Right lobe of liver (tissue), 6 donors: ENCODE measurements at regions not wholly inside any gene's neighbourhood (a gene's known extent, or its start where the extent isn't known, plus 50 kb on each side); places are given as distances from the start of the nearest gene placed in this dataset.

Source experiments
- ATAC-seq, 4 donors: fragments of 200-7000 bp; cut with Tn5 transposase; one replicate each; pipeline ENCODE4 v1.9.1; 2020; ENCODE audit warnings: mild to moderate bottlenecking in 4 of 4, moderate library complexity in 4 of 4
- DNase-seq, 3 donors: peaks; one replicate each; pipeline ENCODE4 v3.0.0-alpha.2; 2020
- H3K27ac ChIP-seq, 3 donors: fragments of 200-600 bp; one replicate each; pipeline ENCODE4 v1.8.0; 2022
- H3K27me3 ChIP-seq, 2 donors: fragments of 200-600 bp; one replicate each; pipeline ENCODE4 v1.8.0; 2022
- H3K36me3 ChIP-seq, 4 donors: fragments of 200-600 bp; sonication (generic) in 1 of 4; one replicate each; pipeline versions ENCODE4 v1.5.1 to v1.8.0; 2017 to 2022; ENCODE audit warnings: control low read depth in 1 of 4
- H3K4me1 ChIP-seq, 4 donors: fragments of 200-600 bp; sonication (generic) in 1 of 4; one replicate each; pipeline versions ENCODE4 v1.5.1 to v1.8.0; 2017 to 2022; ENCODE audit warnings: control low read depth in 1 of 4
- H3K4me3 ChIP-seq, 3 donors: fragments of 200-600 bp; one replicate each; pipeline ENCODE4 v1.8.0; 2022
- H3K9me3 ChIP-seq, 4 donors: fragments of 200-600 bp; sonication (generic) in 1 of 4; one replicate each; pipeline versions ENCODE4 v1.5.1 to v1.8.0; 2017 to 2022; ENCODE audit warnings: control low read depth in 1 of 4
- POLR2A ChIP-seq: fragments of 450-650 bp; IDR thresholded peaks from one replicate; pipeline ENCODE4 v1.6.1; 2017; ENCODE audit warnings: antibody characterized with exemption, mild to moderate bottlenecking
- WGBS: methylation state at CpG from one replicate; pipeline ENCODE4 v1.1.6; 2018; ENCODE audit warnings: low coverage, low lambda C conversion rate; ENCODE audit not compliant: insufficient coverage; ENCODE audit errors: missing lambda C conversion rate; 5-methylcytosine and 5-hydroxymethylcytosine counted together
- intact Hi-C, 2 donors: fragments of 100-400 bp; cut with DNase I; formaldehyde crosslinking; loops; one replicate each; pipeline versions ENCODE4 v1.11.2 to v1.14.1; 2022
- TF ChIP-seq, protein P1 (sequence below), 4 donors: fragments of 200-600 bp in 3 of 4; fragments of 450-650 bp in 1 of 4; IDR thresholded peaks; one replicate each; pipeline versions ENCODE4 v1.5.1 to v1.8.0; 2016 to 2022; ENCODE audit warnings: antibody characterized with exemption in 4 of 4, mild to moderate bottlenecking in 2 of 4
- donor health status: DM: no; HTN: yes; CAD: no.
- donor health status: DM: no; HTN: no; CAD: no.
- donor health status: DM: no; HTN: no; CAD: no.
- donor health status: DM: no; HTN: yes; CAD: no.
- donor health status: DM: no; HTN: yes; CAD: no.

DNA sequence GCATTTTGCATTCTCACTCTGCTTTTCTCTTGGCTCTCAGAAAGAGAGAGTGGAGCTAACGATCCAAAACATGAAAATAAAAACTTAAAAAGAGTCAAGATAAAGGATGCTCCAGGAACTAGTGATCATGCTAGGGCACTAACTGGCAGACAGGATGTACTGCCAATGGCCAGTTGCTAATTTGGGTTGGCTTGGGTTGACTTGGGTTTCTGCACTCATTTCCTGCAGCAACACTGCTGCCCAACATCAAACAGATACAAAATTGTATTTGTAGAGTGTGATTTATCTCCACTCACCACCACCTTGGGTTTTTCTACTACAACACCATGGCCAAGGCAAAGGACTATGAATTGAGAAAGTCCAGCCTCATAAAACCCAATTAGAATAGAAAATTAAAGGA is 662.3 kb upstream of the PTBP2 start:
- TF ChIP-seq, protein P1, sequence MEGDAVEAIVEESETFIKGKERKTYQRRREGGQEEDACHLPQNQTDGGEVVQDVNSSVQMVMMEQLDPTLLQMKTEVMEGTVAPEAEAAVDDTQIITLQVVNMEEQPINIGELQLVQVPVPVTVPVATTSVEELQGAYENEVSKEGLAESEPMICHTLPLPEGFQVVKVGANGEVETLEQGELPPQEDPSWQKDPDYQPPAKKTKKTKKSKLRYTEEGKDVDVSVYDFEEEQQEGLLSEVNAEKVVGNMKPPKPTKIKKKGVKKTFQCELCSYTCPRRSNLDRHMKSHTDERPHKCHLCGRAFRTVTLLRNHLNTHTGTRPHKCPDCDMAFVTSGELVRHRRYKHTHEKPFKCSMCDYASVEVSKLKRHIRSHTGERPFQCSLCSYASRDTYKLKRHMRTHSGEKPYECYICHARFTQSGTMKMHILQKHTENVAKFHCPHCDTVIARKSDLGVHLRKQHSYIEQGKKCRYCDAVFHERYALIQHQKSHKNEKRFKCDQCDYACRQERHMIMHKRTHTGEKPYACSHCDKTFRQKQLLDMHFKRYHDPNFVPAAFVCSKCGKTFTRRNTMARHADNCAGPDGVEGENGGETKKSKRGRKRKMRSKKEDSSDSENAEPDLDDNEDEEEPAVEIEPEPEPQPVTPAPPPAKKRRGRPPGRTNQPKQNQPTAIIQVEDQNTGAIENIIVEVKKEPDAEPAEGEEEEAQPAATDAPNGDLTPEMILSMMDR (IDR thresholded peaks at IDR 0.05), result no peak
- TF ChIP-seq POLR2A, result no peak
- no peak for ATAC-seq
- intact Hi-C loops, result no loop called here
- Histone ChIP-seq H3K9me3 (no peaks in the 10 kb centered on the region), H3K27ac (no peak overlapping the region), H3K4me1 (no peaks in the 10 kb centered on the region), H3K36me3 (no peaks in the 10 kb centered on the region), H3K4me3 (no peak overlapping the region), H3K27me3 (no peaks in the 10 kb centered on the region)
- 26% methylated on average over 1 of the region's 1 CpG for whole genome bisulfite sequencing
- no peak for DNase-seq

DNA sequence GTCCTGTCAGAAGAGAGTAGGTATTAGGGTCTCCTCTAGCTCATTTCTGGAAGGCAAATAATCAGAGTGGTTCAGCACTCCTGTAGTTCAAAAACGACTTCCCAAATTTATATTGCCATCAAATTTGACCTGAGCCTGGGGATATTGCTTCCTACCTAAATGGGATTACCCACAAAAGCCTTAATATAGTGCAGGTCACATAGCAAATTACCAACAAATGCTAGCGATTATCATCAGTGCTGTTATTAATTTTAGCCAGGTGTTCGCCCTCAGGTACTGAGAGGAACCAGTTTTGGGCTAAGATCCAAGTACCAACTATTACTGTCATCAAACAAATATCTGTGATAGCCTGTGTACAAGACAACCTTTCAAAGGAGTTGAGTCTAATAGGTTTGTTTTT is 661.8 kb upstream of the PTBP2 start:
- no peak overlapping the region for H3K4me3 ChIP-seq
- no peak for DNase-seq
- H3K36me3 ChIP-seq, result no peaks in the 10 kb centered on the region
- WGBS, result 58% methylated on average over 2 of the region's 3 CpGs
- H3K9me3 ChIP-seq, result no peaks in the 10 kb centered on the region
- no peak for ATAC-seq
- no peaks in the 10 kb centered on the region for H3K4me1 ChIP-seq
- intact Hi-C loops, result no loop called here
- no peaks in the 10 kb centered on the region for H3K27me3 ChIP-seq
- TF ChIP-seq, protein P1 (IDR thresholded peaks at IDR 0.05), result no peak
- TF ChIP-seq POLR2A, result no peak
- no peak overlapping the region for H3K27ac ChIP-seq

DNA sequence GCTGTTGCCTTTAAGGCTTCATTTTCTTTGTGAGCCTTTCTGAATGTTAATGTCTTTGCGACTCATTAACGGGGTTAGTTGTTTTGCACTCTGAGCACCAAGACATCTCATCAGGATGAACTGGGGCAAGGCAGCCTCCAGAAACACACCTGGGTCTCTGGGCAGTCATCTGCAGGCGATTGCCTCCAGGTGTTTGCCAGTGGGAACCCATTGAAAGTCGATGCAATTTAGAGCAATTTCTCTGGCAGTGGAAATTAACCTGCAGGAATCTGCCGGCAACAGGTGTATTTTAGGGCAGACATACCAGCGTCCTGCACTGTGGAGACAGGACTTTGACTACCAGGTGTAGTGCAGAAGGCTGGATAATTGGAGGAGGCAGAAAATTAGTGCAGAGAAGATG is 661.0 kb upstream of the PTBP2 start:
- TF ChIP-seq, protein P1 (IDR thresholded peaks at IDR 0.05), result no peak
- no peak for TF ChIP-seq POLR2A
- H3K27me3 ChIP-seq, result no peaks in the 10 kb centered on the region
- no peaks in the 10 kb centered on the region for H3K4me1 ChIP-seq
- H3K4me3 ChIP-seq, result no peak overlapping the region
- no peak for DNase-seq
- 40% methylated on average over 6 of the region's 6 CpGs for WGBS
- ATAC-seq, result no peak
- no peak overlapping the region for H3K27ac ChIP-seq
- no peaks in the 10 kb centered on the region for H3K9me3 ChIP-seq
- H3K36me3 ChIP-seq, result no peaks in the 10 kb centered on the region
- intact Hi-C loops, result no loop called here

DNA sequence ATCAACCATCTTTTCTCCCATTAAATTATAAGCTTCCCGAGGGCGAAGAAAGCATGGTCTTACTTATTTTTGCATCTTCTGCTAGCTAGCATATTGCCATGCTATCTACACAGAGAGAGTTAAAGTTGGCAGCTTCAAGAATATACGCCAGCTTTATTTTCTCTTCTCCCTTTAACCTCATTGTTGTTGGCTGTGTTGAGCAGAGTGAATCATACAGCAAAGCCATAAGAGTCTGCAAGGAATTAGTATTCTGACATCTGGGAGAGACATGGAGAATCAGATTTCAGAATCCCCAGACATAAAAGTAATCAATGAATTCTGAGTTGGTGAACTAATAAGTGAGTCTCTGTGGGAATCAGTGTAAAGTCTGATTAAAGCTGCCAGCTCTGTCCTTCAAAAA is 649.6 kb upstream of the PTBP2 start:
- TF ChIP-seq, protein P1 (IDR thresholded peaks at IDR 0.05), result no peak
- no peak for TF ChIP-seq POLR2A
- no peak overlapping the region for H3K27ac ChIP-seq
- H3K9me3 ChIP-seq, result no peaks in the 10 kb centered on the region
- ATAC-seq (no peak), DNase-seq (no peak)
- 86% methylated on average over 3 of the region's 3 CpGs for WGBS
- H3K4me3 ChIP-seq, result no peak overlapping the region
- H3K36me3 ChIP-seq, result no peaks in the 10 kb centered on the region
- no peaks in the 10 kb centered on the region for H3K4me1 ChIP-seq
- intact Hi-C loops, result no loop called here
- no peaks in the 10 kb centered on the region for H3K27me3 ChIP-seq

DNA sequence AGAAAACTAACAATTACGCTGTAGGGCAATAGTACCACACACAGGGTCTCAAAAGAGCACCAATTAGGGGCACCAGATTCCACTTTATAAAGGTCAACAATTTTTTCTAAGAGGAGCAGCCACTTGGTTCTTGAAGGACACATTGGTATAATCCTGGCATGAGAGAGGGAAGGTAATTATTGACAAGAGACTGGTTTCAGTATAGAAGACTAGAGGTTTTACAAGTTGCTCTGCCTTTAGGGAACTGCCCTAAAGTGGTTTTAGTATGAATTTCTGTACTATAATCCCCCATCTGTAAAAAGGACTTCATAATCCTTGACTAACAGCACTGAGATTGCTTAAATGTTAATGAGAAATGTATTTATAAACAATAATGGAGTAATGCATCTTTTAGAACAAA is 648.5 kb upstream of the PTBP2 start:
- intact Hi-C loops, result no loop called here
- no peak for TF ChIP-seq POLR2A
- TF ChIP-seq, protein P1 (IDR thresholded peaks at IDR 0.05), result no peak
- 89% methylated on average over 1 of the region's 1 CpG for WGBS
- Histone ChIP-seq H3K27me3 (no peaks in the 10 kb centered on the region), H3K36me3 (no peaks in the 10 kb centered on the region), H3K9me3 (no peaks in the 10 kb centered on the region), H3K4me3 (no peak overlapping the region), H3K27ac (no peak overlapping the region), H3K4me1 (no peaks in the 10 kb centered on the region)
- DNase-seq (no peak), ATAC-seq (no peak)
